Muscle layer of duodenum (tissue), 2 donors: ENCODE measurements at regions not wholly inside any gene's neighbourhood (a gene's known extent, or its start where the extent isn't known, plus 50 kb on each side); places are given as distances from the start of the nearest gene placed in this dataset.
A peak's percentile ranks its signal among the peaks of the same experiment; 100 is the strongest.
"Not testable (repeated sequence)": the region's sequence is repeated elsewhere in the genome, so short reads cannot be mapped to it uniquely, and the experiment has no call there.

Experiments
- H3K27ac ChIP-seq: one replicate; pipeline ENCODE4 v1.7.0; 2013; ENCODE audit warnings: mild to moderate bottlenecking, low read length
- H3K27me3 ChIP-seq: one replicate; pipeline ENCODE4 v1.7.0; 2013; ENCODE audit warnings: low read depth, mild to moderate bottlenecking, control low read depth, low read length
- H3K36me3 ChIP-seq, 2 donors: one replicate each; pipeline ENCODE4 v1.7.0; 2013; ENCODE audit warnings: low read length in 2 of 2, control low read depth in 1 of 2, mild to moderate bottlenecking in 1 of 2; ENCODE audit not compliant: insufficient read depth in 2 of 2, control insufficient read depth in 1 of 2
- H3K4me1 ChIP-seq, 2 donors: one replicate each; pipeline ENCODE4 v1.7.0; 2013; ENCODE audit warnings: low read length in 2 of 2, mild to moderate bottlenecking in 2 of 2, control low read depth in 1 of 2, moderate library complexity in 1 of 2; ENCODE audit not compliant: insufficient read depth in 2 of 2, control insufficient read depth in 1 of 2
- H3K4me3 ChIP-seq, 2 donors: one replicate each; pipeline ENCODE4 v1.7.0; 2013; ENCODE audit warnings: low read length in 2 of 2, low read depth in 1 of 2, mild to moderate bottlenecking in 1 of 2
- H3K9me3 ChIP-seq, 2 donors: one replicate each; pipeline ENCODE4 v1.7.0; 2013; ENCODE audit warnings: low read length in 2 of 2, control low read depth in 1 of 2, mild to moderate bottlenecking in 1 of 2; ENCODE audit not compliant: control insufficient read depth in 1 of 2
- donor health status: healthy.

GRCh38 chr6:128595544-128595943 is 75.1 kb upstream of the PTPRK start:
- no peaks in the 10 kb centered on the region for H3K27me3 ChIP-seq

GRCh38 chr6:128586095-128586494 is 65.7 kb upstream of the PTPRK start:
- Histone ChIP-seq H3K9me3 (peaks cover 0 to 2% of the 10 kb centered on the region in 2 donors), H3K27ac (no peak overlapping the region), H3K4me1 (no peaks in the 10 kb centered on the region), H3K4me3 (no peak overlapping the region), H3K27me3 (no peaks in the 10 kb centered on the region), H3K36me3 (no peaks in the 10 kb centered on the region)

More at GRCh38 chr6:128595544-128595943, 75.1 kb upstream of the PTPRK start:
- Histone ChIP-seq H3K36me3 (no peaks in the 10 kb centered on the region), H3K4me1 (peaks cover 0 to 5% of the 10 kb centered on the region in 2 donors), H3K9me3 (no peaks in the 10 kb centered on the region), H3K4me3 (no peak overlapping the region), H3K27ac (no peak overlapping the region)

- Histone ChIP-seq H3K27ac (no peak overlapping the region), H3K4me1 (no peaks in the 10 kb centered on the region), H3K27me3 (no peaks in the 10 kb centered on the region), H3K9me3 (no peaks in the 10 kb centered on the region), H3K36me3 (no peaks in the 10 kb centered on the region), H3K4me3 (no peak overlapping the region)
Observed at GRCh38 chr6:128580224-128581110, 60.1 kb upstream of the PTPRK start.

GRCh38 chr6:128575254-128575653 is 54.9 kb upstream of the PTPRK start:
- H3K36me3 ChIP-seq, H3K4me1 ChIP-seq, H3K27me3 ChIP-seq, H3K27ac ChIP-seq, H3K9me3 ChIP-seq, H3K4me3 ChIP-seq: not testable (repeated sequence)

- Histone ChIP-seq H3K27ac (no peak overlapping the region), H3K36me3 (no peaks in the 10 kb centered on the region), H3K9me3 (no peaks in the 10 kb centered on the region), H3K4me3 (no peak overlapping the region), H3K27me3 (no peaks in the 10 kb centered on the region), H3K4me1 (peaks cover 0 to 11% of the 10 kb centered on the region in 2 donors)
Observed at GRCh38 chr6:128574402-128574801, 54.0 kb upstream of the PTPRK start.

GRCh38 chr6:128573036-128573435 is 52.6 kb upstream of the PTPRK start:
- Histone ChIP-seq H3K4me1 (peaks cover 0 to 11% of the 10 kb centered on the region in 2 donors), H3K4me3 (no peak overlapping the region), H3K27ac (no peak overlapping the region), H3K27me3 (no peaks in the 10 kb centered on the region), H3K36me3 (no peaks in the 10 kb centered on the region), H3K9me3 (no peaks in the 10 kb centered on the region)

GRCh38 chr6:128572294-128572693 is 51.9 kb upstream of the PTPRK start:
- no peaks in the 10 kb centered on the region for H3K27me3 ChIP-seq
- no peak overlapping the region for H3K27ac ChIP-seq
- no peak overlapping the region for H3K4me3 ChIP-seq
- H3K4me1 ChIP-seq: peaks cover 0 to 11% of the 10 kb centered on the region in 2 donors
- no peaks in the 10 kb centered on the region for H3K9me3 ChIP-seq
- H3K36me3 ChIP-seq: no peaks in the 10 kb centered on the region

GRCh38 chr6:128570680-128571063 is 50.3 kb upstream of the PTPRK start:
- no peak overlapping the region for H3K4me3 ChIP-seq
- H3K27ac ChIP-seq: no peak overlapping the region
- H3K36me3 ChIP-seq: no peaks in the 10 kb centered on the region
- H3K9me3 ChIP-seq: no peaks in the 10 kb centered on the region
- no peaks in the 10 kb centered on the region for H3K27me3 ChIP-seq
- peaks cover 0 to 11% of the 10 kb centered on the region in 2 donors for H3K4me1 ChIP-seq

- Histone ChIP-seq H3K27ac (no peak overlapping the region), H3K4me3 (peak overlapping the region in 1 of 2 donors; percentile 30), H3K4me1 (peaks cover 0 to 11% of the 10 kb centered on the region in 2 donors), H3K27me3 (no peaks in the 10 kb centered on the region), H3K36me3 (no peaks in the 10 kb centered on the region), H3K9me3 (no peaks in the 10 kb centered on the region)
Observed at GRCh38 chr6:128569732-128570679, 49.6 kb upstream of the PTPRK start.
